PFSK-1 (cell line): ENCODE measurements at regions not wholly inside any gene's neighbourhood (a gene's known extent, or its start where the extent isn't known, plus 50 kb on each side); places are given as distances from the start of the nearest gene placed in this dataset.

Experiments used
- POLR2AphosphoS5 ChIP-seq: IDR thresholded peaks from 2 replicates; pipeline ENCODE4 v1.6.1; 2012; ENCODE audit warnings: low read depth, mild to moderate bottlenecking, control low read depth, low read length, moderate library complexity
- TAF1 ChIP-seq: IDR thresholded peaks from 2 replicates; pipeline ENCODE4 v1.6.1; 2012; ENCODE audit warnings: low read length, control low read depth, borderline replicate concordance; ENCODE audit not compliant: insufficient read depth
- TF ChIP-seq, protein P1 (sequence below), 2 experiments: IDR thresholded peaks; 2 replicates each; pipeline versions ENCODE4 v1.6.1 to v1.8.0; 2011 to 2012; ENCODE audit warnings: low read depth in 2 of 2, low read length in 2 of 2, control low read depth in 1 of 2, inconsistent platforms in 1 of 2, mild to moderate bottlenecking in 1 of 2, moderate library complexity in 1 of 2; ENCODE audit not compliant: insufficient read depth in 1 of 2

DNA sequence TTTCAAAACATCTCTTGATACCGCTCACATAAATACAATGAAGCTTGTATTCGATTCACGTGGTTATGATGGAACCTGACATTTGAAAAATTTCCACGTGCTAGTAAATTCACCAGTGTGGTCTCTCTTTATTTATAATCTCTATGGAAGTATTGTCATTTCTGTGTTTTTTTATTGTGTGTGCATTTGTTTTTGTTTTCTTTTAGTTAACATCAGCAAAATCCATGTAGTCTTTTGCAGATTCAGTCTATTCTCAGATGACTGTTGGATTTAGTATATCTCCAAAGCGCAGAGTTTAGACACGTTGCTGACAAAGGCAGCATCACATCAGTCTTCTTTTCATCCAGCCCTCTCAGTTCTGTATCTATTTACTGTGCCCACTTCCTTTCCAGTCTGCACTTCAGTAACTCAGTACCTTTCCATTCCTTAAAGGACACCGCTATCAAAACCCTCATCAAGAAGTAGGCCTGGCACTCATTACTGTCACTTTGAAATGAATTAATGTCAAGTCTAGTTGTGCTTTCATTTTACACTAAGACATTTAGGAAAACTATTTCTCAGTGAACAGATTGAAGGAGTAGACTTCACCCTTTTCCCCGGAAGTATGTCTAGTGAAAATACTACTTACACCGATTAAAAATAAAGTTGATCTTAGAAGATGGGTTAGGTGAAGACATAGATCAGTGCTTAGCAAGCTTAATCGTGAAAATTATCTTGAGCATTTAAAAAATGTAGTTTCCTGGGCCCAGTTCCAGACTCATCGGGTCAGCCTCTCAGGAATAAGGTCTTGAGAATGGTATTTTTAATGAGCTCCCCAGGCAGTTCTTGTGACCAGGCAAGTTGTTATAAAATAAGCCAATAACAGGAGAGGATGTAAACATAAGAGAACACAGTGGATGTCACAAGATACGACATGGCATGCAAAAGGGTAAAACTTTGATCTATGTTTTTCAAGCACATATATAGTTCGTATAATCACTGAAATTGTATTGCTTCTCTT lies 506.8 kb upstream of the ZEB2 start:
- TF ChIP-seq POLR2AphosphoS5 (no peak), TAF1 (no peak)
- TF ChIP-seq, protein P1, sequence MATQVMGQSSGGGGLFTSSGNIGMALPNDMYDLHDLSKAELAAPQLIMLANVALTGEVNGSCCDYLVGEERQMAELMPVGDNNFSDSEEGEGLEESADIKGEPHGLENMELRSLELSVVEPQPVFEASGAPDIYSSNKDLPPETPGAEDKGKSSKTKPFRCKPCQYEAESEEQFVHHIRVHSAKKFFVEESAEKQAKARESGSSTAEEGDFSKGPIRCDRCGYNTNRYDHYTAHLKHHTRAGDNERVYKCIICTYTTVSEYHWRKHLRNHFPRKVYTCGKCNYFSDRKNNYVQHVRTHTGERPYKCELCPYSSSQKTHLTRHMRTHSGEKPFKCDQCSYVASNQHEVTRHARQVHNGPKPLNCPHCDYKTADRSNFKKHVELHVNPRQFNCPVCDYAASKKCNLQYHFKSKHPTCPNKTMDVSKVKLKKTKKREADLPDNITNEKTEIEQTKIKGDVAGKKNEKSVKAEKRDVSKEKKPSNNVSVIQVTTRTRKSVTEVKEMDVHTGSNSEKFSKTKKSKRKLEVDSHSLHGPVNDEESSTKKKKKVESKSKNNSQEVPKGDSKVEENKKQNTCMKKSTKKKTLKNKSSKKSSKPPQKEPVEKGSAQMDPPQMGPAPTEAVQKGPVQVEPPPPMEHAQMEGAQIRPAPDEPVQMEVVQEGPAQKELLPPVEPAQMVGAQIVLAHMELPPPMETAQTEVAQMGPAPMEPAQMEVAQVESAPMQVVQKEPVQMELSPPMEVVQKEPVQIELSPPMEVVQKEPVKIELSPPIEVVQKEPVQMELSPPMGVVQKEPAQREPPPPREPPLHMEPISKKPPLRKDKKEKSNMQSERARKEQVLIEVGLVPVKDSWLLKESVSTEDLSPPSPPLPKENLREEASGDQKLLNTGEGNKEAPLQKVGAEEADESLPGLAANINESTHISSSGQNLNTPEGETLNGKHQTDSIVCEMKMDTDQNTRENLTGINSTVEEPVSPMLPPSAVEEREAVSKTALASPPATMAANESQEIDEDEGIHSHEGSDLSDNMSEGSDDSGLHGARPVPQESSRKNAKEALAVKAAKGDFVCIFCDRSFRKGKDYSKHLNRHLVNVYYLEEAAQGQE (IDR thresholded peaks at IDR 0.05; ENCODE audit: insufficient read depth in 1 of 2, low read depth in 2 of 2, low read length in 2 of 2), result no peak
